NT2/D1 (cell line): ENCODE measurements at regions not wholly inside any gene's neighbourhood (a gene's known extent, or its start where the extent isn't known, plus 50 kb on each side); places are given as distances from the start of the nearest gene placed in this dataset.

Source experiments
- SUZ12 ChIP-seq: IDR thresholded peaks from 2 replicates; pipeline ENCODE4 v1.6.1; 2011; ENCODE audit not compliant: insufficient read length, insufficient read depth; ENCODE audit errors: extremely low read depth
- YY1 ChIP-seq: IDR thresholded peaks from 2 replicates; pipeline ENCODE4 v1.6.1; 2011; ENCODE audit not compliant: insufficient read length, insufficient read depth
- ZNF274 ChIP-seq: IDR thresholded peaks from 2 replicates; pipeline ENCODE4 v1.6.1; 2011; ENCODE audit warnings: mild to moderate bottlenecking, low read depth, low read length

DNA sequence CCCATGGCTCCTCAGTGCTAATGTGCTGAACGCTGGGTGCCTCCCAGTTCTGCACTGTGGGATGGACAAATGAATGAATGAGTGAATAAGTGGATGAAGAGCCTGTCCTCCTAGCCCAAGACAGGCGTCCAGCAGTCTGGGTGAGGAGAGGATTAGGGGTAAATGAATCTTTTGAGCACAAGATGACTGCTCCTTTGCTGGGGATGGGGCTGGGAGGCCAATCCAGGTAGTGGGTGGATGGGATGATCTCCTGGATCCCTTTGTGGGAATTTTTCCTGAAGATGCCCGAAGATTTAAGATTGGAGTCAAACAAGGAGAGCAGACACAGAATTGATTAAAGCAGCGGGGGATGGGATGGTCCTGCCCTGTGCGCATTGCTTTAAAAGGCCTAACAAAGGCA is 65.3 kb upstream of the MLN start:
- TF ChIP-seq SUZ12 (no peak), ZNF274 (no peak), YY1 (no peak)
